ENCODE measurements at regions not wholly inside any gene's neighbourhood (a gene's known extent, or its start where the extent isn't known, plus 50 kb on each side); places are given as distances from the start of the nearest gene placed in this dataset.

- ChIA-PET CTCF (ENCODE audit: low intra/inter-chr PET ratio) (no interaction called here), POLR2A (no interaction called here)
- in situ Hi-C loops (cut with MboI) (no loop called here), intact Hi-C loops (cut with micrococcal nuclease) (no loop called here)
- BruUV-seq (replicated peaks) = no TSS peak
- no peak overlapping the region for H3K4me2 ChIP-seq (ENCODE audit: insufficient read depth, low read length)
- DNase-seq (ENCODE audit: extremely low read depth in 1 of 4, low spot score in 3 of 4) = no peak
- ATAC-seq = no peak
- no peak overlapping the region for H2AFZ ChIP-seq (ENCODE audit: low read depth, low read length)
- H3K9me3 ChIP-seq (replicated peaks; ENCODE audit: control insufficient read depth, insufficient read depth, low read depth, low read length) = no peaks in the 10 kb centered on the region
- no peaks in the 10 kb centered on the region for H3K79me2 ChIP-seq (ENCODE audit: control insufficient read depth, insufficient read depth, low read length)
- H3K27me3 ChIP-seq (ENCODE audit: control insufficient read depth in 2 of 2, insufficient read depth in 2 of 2, low read length in 2 of 2) = no peaks in the 10 kb centered on the region
- no peaks in the 10 kb centered on the region for H4K20me1 ChIP-seq (replicated peaks; ENCODE audit: control insufficient read depth, insufficient read depth, low read length)
- H3K4me3 ChIP-seq = no peak overlapping the region
- no peak for TF ChIP-seq PBX2 (CRISPR knock-in tag; IDR thresholded peaks at IDR 0.05; ENCODE audit: low read depth)
- TF ChIP-seq PBX2 (tag; conservative IDR thresholded peaks at IDR 0.05; ENCODE audit: low read depth) = no peak
- TF ChIP-seq MTA2 (IDR thresholded peaks at IDR 0.05; ENCODE audit: low read depth) = no peak
- FAIRE-seq = no peak
- H3K9me1 ChIP-seq (ENCODE audit: control insufficient read depth, insufficient read depth, low read length) = no peaks in the 10 kb centered on the region
- H3K36me3 ChIP-seq (ENCODE audit: control insufficient read depth, insufficient read depth, low read length) = no peaks in the 10 kb centered on the region
- H3K27ac ChIP-seq (ENCODE audit: extremely low read depth, low read depth, low read length) = no peak overlapping the region
- no peaks in the 10 kb centered on the region for H3K4me1 ChIP-seq (replicated peaks in 1 of 2; ENCODE audit: control insufficient read depth in 2 of 2, insufficient read depth in 2 of 2, low read length in 2 of 2)
- H3K9ac ChIP-seq (ENCODE audit: insufficient read depth in 1 of 2, low read depth in 2 of 2, low read length in 2 of 2) = no peak overlapping the region
Measured at GRCh38 chr4:23322732-23323131, 567.1 kb downstream of the PPARGC1A start.

- in situ Hi-C loops (cut with MboI) = no loop called here
- no peak overlapping the region for H3K9ac ChIP-seq (ENCODE audit: insufficient read depth in 1 of 2, low read depth in 2 of 2, low read length in 2 of 2)
- TF ChIP-seq TRIM25 (IDR thresholded peaks at IDR 0.05; ENCODE audit: borderline replicate concordance) (no peak), BACH1 (tag; IDR thresholded peaks at IDR 0.05) (no peak), CHD2 (IDR thresholded peaks at IDR 0.05; ENCODE audit: low read depth, low read length) (no peak), TBP (optimal IDR thresholded peaks at IDR 0.05; ENCODE audit: low read depth, low read length) (no peak), RBM22 (IDR thresholded peaks at IDR 0.05; ENCODE audit: low read depth, low read length, poor library complexity, severe bottlenecking) (no peak)
- H3K27ac ChIP-seq (ENCODE audit: extremely low read depth, low read depth, low read length) = no peak overlapping the region
- no peak overlapping the region for H3K4me2 ChIP-seq (ENCODE audit: insufficient read depth, low read length)
- no peak for ATAC-seq
- intact Hi-C loops (cut with micrococcal nuclease) = no loop called here
- H3K27me3 ChIP-seq (ENCODE audit: control insufficient read depth in 2 of 2, insufficient read depth in 2 of 2, low read length in 2 of 2) = no peaks in the 10 kb centered on the region
- no peaks in the 10 kb centered on the region for H3K9me3 ChIP-seq (replicated peaks; ENCODE audit: control insufficient read depth, insufficient read depth, low read depth, low read length)
- no peak overlapping the region for H2AFZ ChIP-seq (ENCODE audit: low read depth, low read length)
- no TSS peak for BruUV-seq (replicated peaks)
- H3K9me1 ChIP-seq (ENCODE audit: control insufficient read depth, insufficient read depth, low read length) = no peaks in the 10 kb centered on the region
- no peaks in the 10 kb centered on the region for H4K20me1 ChIP-seq (replicated peaks; ENCODE audit: control insufficient read depth, insufficient read depth, low read length)
- H3K4me1 ChIP-seq (replicated peaks in 1 of 2; ENCODE audit: control insufficient read depth in 2 of 2, insufficient read depth in 2 of 2, low read length in 2 of 2) = no peaks in the 10 kb centered on the region
- FAIRE-seq = no peak
- H3K36me3 ChIP-seq (ENCODE audit: control insufficient read depth, insufficient read depth, low read length) = no peaks in the 10 kb centered on the region
- no peak for DNase-seq (ENCODE audit: extremely low read depth in 1 of 4, low spot score in 3 of 4)
- H3K79me2 ChIP-seq (ENCODE audit: control insufficient read depth, insufficient read depth, low read length) = no peaks in the 10 kb centered on the region
- H3K4me3 ChIP-seq = no peak overlapping the region
- 15% methylated on average over 1 of the region's 1 CpG for WGBS (ENCODE audit: insufficient coverage, low coverage, missing lambda C conversion rate)
- POLR2A ChIA-PET = no interaction called here
- CTCF ChIA-PET (ENCODE audit: low intra/inter-chr PET ratio) = no interaction called here
Measured at GRCh38 chr4:23320931-23321587, 568.8 kb downstream of the PPARGC1A start.

Measured in K562 (cell line).